ENCODE measurements at regions not wholly inside any gene's neighbourhood (a gene's known extent, or its start where the extent isn't known, plus 50 kb on each side); places are given as distances from the start of the nearest gene placed in this dataset.

- H3K27me3 Mint-ChIP-seq, result peaks cover 56% of the 10 kb centered on the region
- TF ChIP-seq CTCF (IDR thresholded peaks at IDR 0.05; ENCODE audit: unreplicated experiment), result no peak
- H3K4me3 Mint-ChIP-seq (ENCODE audit: low read depth), result no peak overlapping the region
- H3K4me1 Mint-ChIP-seq (ENCODE audit: low read depth), result peaks cover 4% of the 10 kb centered on the region
- no peak for DNase-seq (ENCODE audit: low spot score, unreplicated experiment)
- no peak overlapping the region for H3K27ac Mint-ChIP-seq
- H3K9me3 Mint-ChIP-seq (ENCODE audit: low read depth), result no peaks in the 10 kb centered on the region
- H3K36me3 Mint-ChIP-seq (ENCODE audit: insufficient read depth), result no peaks in the 10 kb centered on the region
Observed at GRCh38 chr11:123299721-123300120, 104.7 kb upstream of the CLMP start.

DNA sequence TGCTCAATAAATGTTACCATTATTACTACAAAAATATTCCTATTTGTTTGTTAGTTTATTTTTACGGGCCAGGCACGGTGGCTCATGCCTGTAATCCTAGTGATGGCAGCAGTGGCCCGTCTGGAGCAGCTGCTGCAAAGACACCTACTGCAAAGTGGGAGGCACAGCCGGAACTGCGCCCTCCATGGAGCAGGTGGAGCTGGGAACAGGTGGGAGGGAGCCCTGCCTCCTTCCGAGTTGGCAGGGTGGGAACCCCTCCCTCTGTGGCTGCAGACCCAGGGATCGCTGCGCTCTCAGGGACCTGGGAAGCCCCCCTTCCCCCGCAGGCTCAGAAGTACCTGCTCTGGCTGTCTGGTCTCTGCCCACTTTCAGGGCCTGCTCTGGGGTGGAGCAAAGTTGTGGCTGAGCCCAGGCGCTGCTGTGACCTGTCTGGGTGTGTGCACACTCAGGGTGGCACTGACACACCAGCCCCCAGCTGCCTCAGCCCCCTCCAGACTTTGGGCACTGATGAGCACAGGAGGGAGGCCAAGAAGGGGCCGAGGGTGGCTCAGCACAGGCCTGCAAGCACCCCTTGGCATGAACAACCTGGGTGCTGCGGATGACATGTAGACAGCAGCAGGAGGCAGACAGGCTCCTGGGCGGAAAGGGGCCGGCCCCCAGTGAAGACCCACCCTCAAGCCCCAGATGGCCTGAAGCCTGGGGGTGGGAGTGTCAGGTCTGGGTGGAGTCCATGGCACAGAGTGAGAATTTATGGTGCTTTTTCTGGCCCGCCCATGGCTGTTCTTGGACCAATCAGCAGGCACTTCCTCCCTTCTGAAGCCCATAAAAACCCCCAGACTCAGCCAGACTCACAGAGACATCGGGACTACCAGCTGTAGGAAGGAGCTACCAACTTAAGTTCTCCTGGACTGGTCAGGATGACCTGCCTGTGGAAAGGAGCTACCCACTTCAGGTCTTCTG, 103.7 kb upstream of the CLMP start:
- Mint-ChIP-seq H3K27me3 (peaks cover 46% of the 10 kb centered on the region), H3K4me1 (ENCODE audit: low read depth) (peaks cover 4% of the 10 kb centered on the region), H3K4me3 (ENCODE audit: low read depth) (no peak overlapping the region), H3K27ac (no peak overlapping the region), H3K36me3 (ENCODE audit: insufficient read depth) (no peaks in the 10 kb centered on the region), H3K9me3 (ENCODE audit: low read depth) (no peaks in the 10 kb centered on the region)
- TF ChIP-seq CTCF (IDR thresholded peaks at IDR 0.05; ENCODE audit: unreplicated experiment), result no peak
- no peak for DNase-seq (ENCODE audit: low spot score, unreplicated experiment)

DNA sequence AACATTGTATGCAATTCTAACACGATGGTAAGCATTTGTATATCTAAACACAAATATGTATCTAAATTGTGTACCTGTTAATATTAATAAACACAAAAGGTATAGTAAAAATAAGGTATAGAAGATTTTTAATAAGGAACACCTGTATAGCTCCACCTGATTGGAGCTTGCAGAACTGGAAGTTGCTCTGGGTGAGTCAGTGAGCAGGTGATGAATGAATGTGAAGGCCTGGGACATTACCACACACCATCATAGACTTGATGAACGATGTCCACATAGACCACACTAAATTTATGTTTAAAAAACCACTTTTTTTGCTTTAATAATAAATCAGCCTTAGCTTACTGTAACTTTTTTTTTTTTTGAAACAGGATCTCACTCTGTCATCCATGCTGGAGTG, 97.6 kb upstream of the CLMP start:
- no peak overlapping the region for H3K27ac Mint-ChIP-seq
- TF ChIP-seq CTCF (IDR thresholded peaks at IDR 0.05; ENCODE audit: unreplicated experiment), result no peak

DNA sequence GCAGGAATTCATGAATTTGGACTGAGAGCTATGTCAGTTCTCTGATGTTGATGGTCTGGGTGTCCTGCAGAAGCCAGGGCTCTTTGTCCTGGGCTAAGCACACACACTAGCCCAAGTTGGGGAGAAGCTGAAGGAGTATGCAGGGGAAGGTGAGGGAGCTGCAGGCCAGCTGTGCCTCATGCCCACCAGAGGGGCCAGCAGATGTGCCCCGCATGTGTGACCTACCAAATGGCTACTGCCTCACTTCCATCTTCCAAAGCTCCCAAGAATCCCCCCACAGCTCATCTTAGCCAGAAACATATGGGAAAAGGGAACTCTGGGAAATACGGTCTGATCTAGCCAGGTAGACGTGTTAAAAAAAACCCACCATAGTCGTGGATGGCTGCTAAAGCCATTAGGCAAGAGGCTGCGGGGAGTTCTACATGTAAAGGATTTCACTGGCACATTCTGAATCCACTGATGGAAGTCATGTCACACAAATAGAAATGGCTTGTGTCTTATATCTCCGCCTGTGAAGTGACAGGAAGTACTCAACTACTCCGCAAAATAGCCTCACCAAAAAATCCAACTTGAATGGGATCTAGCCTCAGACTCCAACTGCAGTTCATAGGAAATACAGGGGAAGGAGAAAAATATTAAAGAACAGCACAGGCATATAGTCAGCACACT, 96.3 kb upstream of the CLMP start:
- H3K27me3 Mint-ChIP-seq, result peaks cover 14% of the 10 kb centered on the region
- no peaks in the 10 kb centered on the region for H3K9me3 Mint-ChIP-seq (ENCODE audit: low read depth)
- TF ChIP-seq CTCF (IDR thresholded peaks at IDR 0.05; ENCODE audit: unreplicated experiment), result no peak
- H3K36me3 Mint-ChIP-seq (ENCODE audit: insufficient read depth), result no peaks in the 10 kb centered on the region
- no peaks in the 10 kb centered on the region for H3K4me1 Mint-ChIP-seq (ENCODE audit: low read depth)
- no peak for DNase-seq (ENCODE audit: low spot score, unreplicated experiment)
- H3K4me3 Mint-ChIP-seq (ENCODE audit: low read depth), result no peak overlapping the region
- no peak overlapping the region for H3K27ac Mint-ChIP-seq

More for the DNA sequence above, 97.6 kb upstream of the CLMP start:
- Mint-ChIP-seq H3K4me1 (ENCODE audit: low read depth) (no peaks in the 10 kb centered on the region), H3K27me3 (peaks cover 17% of the 10 kb centered on the region), H3K4me3 (ENCODE audit: low read depth) (no peak overlapping the region), H3K9me3 (ENCODE audit: low read depth) (no peaks in the 10 kb centered on the region), H3K36me3 (ENCODE audit: insufficient read depth) (no peaks in the 10 kb centered on the region)
- no peak for DNase-seq (ENCODE audit: low spot score, unreplicated experiment)

DNA sequence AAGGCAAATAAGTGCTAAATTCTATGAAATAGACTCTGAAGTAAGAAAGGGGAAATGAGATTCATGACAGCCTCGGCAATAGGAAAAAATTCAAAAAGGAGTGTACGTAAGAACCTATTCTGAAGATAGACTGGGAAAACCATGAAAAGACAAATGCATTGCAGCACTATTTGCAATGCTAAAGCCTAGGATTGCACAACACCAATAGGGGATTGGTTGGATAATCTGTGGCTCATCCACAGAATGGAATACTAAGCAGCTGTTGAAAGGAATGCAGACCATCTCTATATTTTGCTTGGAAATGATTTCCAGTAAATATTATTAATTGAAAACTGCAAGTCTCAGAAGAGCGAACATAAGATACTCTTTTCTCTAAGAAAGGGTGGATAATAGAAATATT, 91.7 kb upstream of the CLMP start:
- H3K36me3 Mint-ChIP-seq (ENCODE audit: insufficient read depth), result no peaks in the 10 kb centered on the region
- H3K9me3 Mint-ChIP-seq (ENCODE audit: low read depth), result no peaks in the 10 kb centered on the region
- no peak overlapping the region for H3K27ac Mint-ChIP-seq
- H3K4me3 Mint-ChIP-seq (ENCODE audit: low read depth), result no peak overlapping the region
- peaks cover 29% of the 10 kb centered on the region for H3K27me3 Mint-ChIP-seq
- DNase-seq (ENCODE audit: low spot score, unreplicated experiment), result no peak
- H3K4me1 Mint-ChIP-seq (ENCODE audit: low read depth), result no peaks in the 10 kb centered on the region
- TF ChIP-seq CTCF (IDR thresholded peaks at IDR 0.05; ENCODE audit: unreplicated experiment), result no peak
